Gastrocnemius medialis (tissue), 4 donors: ENCODE measurements at regions not wholly inside any gene's neighbourhood (a gene's known extent, or its start where the extent isn't known, plus 50 kb on each side); places are given as distances from the start of the nearest gene placed in this dataset.

Experiments
- CTCF ChIP-seq, 5 experiments: fragments of 450-650 bp in 3 of 5; fragments of 200-600 bp in 2 of 5; sonication (generic) in 2 of 5; IDR thresholded peaks in 4 of 5; conservative IDR thresholded peaks in 1 of 5; 1 replicate in 4 of 5; 2 replicates in 1 of 5; pipeline ENCODE4 v1.5.1; 2016 to 2019; ENCODE audit warnings: antibody characterized with exemption in 5 of 5, mild to moderate bottlenecking in 3 of 5, moderate library complexity in 3 of 5
- POLR2A ChIP-seq, 2 donors: fragments of 450-650 bp; IDR thresholded peaks; one replicate each; pipeline ENCODE4 v1.6.1; 2017; ENCODE audit warnings: antibody characterized with exemption in 2 of 2, mild to moderate bottlenecking in 2 of 2, moderate library complexity in 2 of 2

GRCh38 chr3:193829781-193830180 is 236.8 kb downstream of the OPA1 start:
- TF ChIP-seq CTCF (IDR thresholded peaks at IDR 0.05 in 4 of 5, conservative IDR thresholded peaks at IDR 0.05 in 1 of 5) (no peak), POLR2A (IDR thresholded peaks at IDR 0.05) (no peak)
